Neural progenitor cell (in vitro differentiated cells): ENCODE measurements at regions not wholly inside any gene's neighbourhood (a gene's known extent, or its start where the extent isn't known, plus 50 kb on each side); places are given as distances from the start of the nearest gene placed in this dataset.

Source experiments
- DNase-seq: peaks from one replicate; pipeline ENCODE4 v3.0.0-alpha.2; 2016; ENCODE audit warnings: low spot score
- H2AFZ ChIP-seq: fragments of 200-600 bp; sonication (generic); replicated peaks from 2 replicates; pipeline ENCODE4 v1.6.1; 2016; ENCODE audit warnings: antibody characterized with exemption
- H3F3A ChIP-seq: fragments of 200-600 bp; sonication (generic); 2 replicates; pipeline ENCODE4 v1.6.1; 2016; ENCODE audit warnings: antibody characterized with exemption, low read depth
- H3K27ac ChIP-seq: fragments of 200-600 bp; sonication (generic); 2 replicates; pipeline ENCODE4 v1.5.1; 2016; ENCODE audit warnings: mild to moderate bottlenecking
- H3K27me3 ChIP-seq: fragments of 200-600 bp; sonication (generic); 2 replicates; pipeline ENCODE4 v1.6.1; 2016; ENCODE audit warnings: mild to moderate bottlenecking, moderate library complexity
- H3K36me3 ChIP-seq: fragments of 200-600 bp; sonication (generic); 2 replicates; pipeline ENCODE4 v1.5.1; 2016
- H3K4me1 ChIP-seq: fragments of 200-600 bp; sonication (generic); 2 replicates; pipeline ENCODE4 v1.6.1; 2016; ENCODE audit warnings: mixed run types
- H3K4me2 ChIP-seq: fragments of 200-600 bp; sonication (generic); 2 replicates; pipeline ENCODE4 v1.6.1; 2016
- H3K4me3 ChIP-seq: fragments of 200-600 bp; sonication (generic); 2 replicates; pipeline ENCODE4 v1.5.1; 2016
- H3K79me2 ChIP-seq: fragments of 200-600 bp; sonication (generic); 2 replicates; pipeline ENCODE4 v1.6.1; 2016; ENCODE audit warnings: low read depth
- H3K9ac ChIP-seq: fragments of 200-600 bp; sonication (generic); 2 replicates; pipeline ENCODE4 v1.6.1; 2016
- H3K9me3 ChIP-seq: fragments of 200-600 bp; sonication (generic); 2 replicates; pipeline ENCODE4 v1.5.1; 2016; ENCODE audit warnings: low read depth
- H4K20me1 ChIP-seq: fragments of 200-600 bp; sonication (generic); 2 replicates; pipeline ENCODE4 v1.6.1; 2016; ENCODE audit warnings: low read depth
- H3K27ac Mint-ChIP-seq: 3 replicates; pipeline ENCODE4 v1.8.0; 2021; ENCODE audit warnings: mixed read lengths
- H3K27me3 Mint-ChIP-seq: 2 replicates; pipeline ENCODE4 v1.8.0; 2022; ENCODE audit warnings: low read depth, mild to moderate bottlenecking, inconsistent platforms, moderate library complexity, mixed read lengths; ENCODE audit not compliant: insufficient read depth
- H3K36me3 Mint-ChIP-seq: 3 replicates; pipeline ENCODE4 v1.8.0; 2021; ENCODE audit warnings: mixed read lengths
- H3K4me1 Mint-ChIP-seq: 3 replicates; pipeline ENCODE4 v1.8.0; 2021; ENCODE audit warnings: mixed read lengths
- H3K4me3 Mint-ChIP-seq: 3 replicates; pipeline ENCODE4 v1.8.0; 2021; ENCODE audit warnings: mild to moderate bottlenecking, moderate library complexity, mixed read lengths
- H3K9me3 Mint-ChIP-seq: 3 replicates; pipeline ENCODE4 v1.8.0; 2020; ENCODE audit warnings: mixed read lengths
- EZH2 ChIP-seq: fragments of 200-600 bp; sonication (generic); IDR thresholded peaks from 2 replicates; pipeline ENCODE4 v1.6.1; 2017; ENCODE audit warnings: antibody characterized with exemption, mild to moderate bottlenecking, moderate library complexity
- EZH2phosphoT487 ChIP-seq: fragments of 200-600 bp; sonication (generic); IDR thresholded peaks from 2 replicates; pipeline ENCODE4 v1.6.1; 2017; ENCODE audit warnings: antibody characterized with exemption
- TF ChIP-seq, protein P1 (sequence below): fragments of 200-600 bp; sonication (generic); IDR thresholded peaks from 2 replicates; pipeline ENCODE4 v1.5.1; 2017; ENCODE audit warnings: antibody characterized with exemption, mild to moderate bottlenecking

- H3K9me3 Mint-ChIP-seq, result peaks cover 11% of the 10 kb centered on the region
- Histone ChIP-seq H4K20me1 (no peaks in the 10 kb centered on the region), H3K9ac (no peak overlapping the region), H3K27ac (no peak overlapping the region), H3K4me1 (no peaks in the 10 kb centered on the region), H3K4me3 (no peak overlapping the region), H3K36me3 (no peaks in the 10 kb centered on the region), H2AFZ (no peak overlapping the region), H3K4me2 (no peak overlapping the region), H3F3A (no peaks in the 10 kb centered on the region), H3K79me2 (no peaks in the 10 kb centered on the region), H3K27me3 (no peaks in the 10 kb centered on the region), H3K9me3 (peaks cover 6% of the 10 kb centered on the region)
- H3K4me3 Mint-ChIP-seq, result no peak overlapping the region
- H3K27ac Mint-ChIP-seq, result no peak overlapping the region
- no peaks in the 10 kb centered on the region for H3K4me1 Mint-ChIP-seq
- peaks cover 2% of the 10 kb centered on the region for H3K27me3 Mint-ChIP-seq
- DNase-seq, result no peak
- TF ChIP-seq, protein P1, sequence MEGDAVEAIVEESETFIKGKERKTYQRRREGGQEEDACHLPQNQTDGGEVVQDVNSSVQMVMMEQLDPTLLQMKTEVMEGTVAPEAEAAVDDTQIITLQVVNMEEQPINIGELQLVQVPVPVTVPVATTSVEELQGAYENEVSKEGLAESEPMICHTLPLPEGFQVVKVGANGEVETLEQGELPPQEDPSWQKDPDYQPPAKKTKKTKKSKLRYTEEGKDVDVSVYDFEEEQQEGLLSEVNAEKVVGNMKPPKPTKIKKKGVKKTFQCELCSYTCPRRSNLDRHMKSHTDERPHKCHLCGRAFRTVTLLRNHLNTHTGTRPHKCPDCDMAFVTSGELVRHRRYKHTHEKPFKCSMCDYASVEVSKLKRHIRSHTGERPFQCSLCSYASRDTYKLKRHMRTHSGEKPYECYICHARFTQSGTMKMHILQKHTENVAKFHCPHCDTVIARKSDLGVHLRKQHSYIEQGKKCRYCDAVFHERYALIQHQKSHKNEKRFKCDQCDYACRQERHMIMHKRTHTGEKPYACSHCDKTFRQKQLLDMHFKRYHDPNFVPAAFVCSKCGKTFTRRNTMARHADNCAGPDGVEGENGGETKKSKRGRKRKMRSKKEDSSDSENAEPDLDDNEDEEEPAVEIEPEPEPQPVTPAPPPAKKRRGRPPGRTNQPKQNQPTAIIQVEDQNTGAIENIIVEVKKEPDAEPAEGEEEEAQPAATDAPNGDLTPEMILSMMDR, result no peak
- TF ChIP-seq EZH2 (no peak), EZH2phosphoT487 (no peak)
- no peaks in the 10 kb centered on the region for H3K36me3 Mint-ChIP-seq
Observed at GRCh38 chrX:78383594-78383993, 56.2 kb upstream of the CYSLTR1 start.

DNA sequence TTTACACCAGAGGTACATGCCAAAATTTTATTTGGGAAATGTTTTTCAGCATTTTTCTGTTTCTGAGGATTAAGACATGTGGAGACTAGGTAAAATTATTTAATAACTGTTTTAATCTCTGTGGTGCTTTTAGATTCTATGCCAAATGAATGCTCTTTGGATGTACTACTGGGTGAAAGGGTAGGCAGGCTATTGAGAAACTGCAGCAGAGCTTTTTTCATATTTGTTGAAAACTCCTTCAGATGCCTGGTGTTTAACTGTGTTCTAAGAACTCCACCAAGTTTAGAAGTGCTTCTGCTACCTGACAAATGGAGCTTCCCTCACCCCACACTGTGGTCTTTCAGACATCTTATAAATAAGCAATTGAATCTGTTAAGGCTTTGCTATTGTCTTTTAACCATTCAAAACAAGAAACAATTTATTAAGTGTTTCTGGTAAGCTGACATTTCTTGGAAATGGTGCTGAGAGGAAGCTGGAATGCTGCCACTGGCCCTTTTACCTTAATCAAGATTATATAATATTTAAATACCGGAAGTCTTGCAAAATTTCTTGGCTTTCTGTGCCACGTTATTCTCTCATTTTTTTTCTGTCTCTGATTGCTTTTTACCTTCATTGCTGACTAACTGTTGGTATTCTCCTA, 51.2 kb upstream of the CYSLTR1 start:
- Mint-ChIP-seq H3K4me3 (no peak overlapping the region), H3K27me3 (no peaks in the 10 kb centered on the region), H3K36me3 (no peaks in the 10 kb centered on the region), H3K9me3 (peaks cover 2% of the 10 kb centered on the region), H3K4me1 (no peaks in the 10 kb centered on the region), H3K27ac (no peak overlapping the region)
- H2AFZ ChIP-seq, result no peak overlapping the region
- no peaks in the 10 kb centered on the region for H3F3A ChIP-seq
- no peaks in the 10 kb centered on the region for H3K79me2 ChIP-seq
- TF ChIP-seq EZH2 (no peak), EZH2phosphoT487 (no peak)
- TF ChIP-seq, protein P1, result no peak
- no peak for DNase-seq
- no peaks in the 10 kb centered on the region for H4K20me1 ChIP-seq
- no peak overlapping the region for H3K4me3 ChIP-seq
- no peak overlapping the region for H3K9ac ChIP-seq
- H3K36me3 ChIP-seq, result no peaks in the 10 kb centered on the region
- no peaks in the 10 kb centered on the region for H3K4me1 ChIP-seq
- no peaks in the 10 kb centered on the region for H3K27me3 ChIP-seq
- H3K9me3 ChIP-seq, result peaks cover 6% of the 10 kb centered on the region
- H3K4me2 ChIP-seq, result no peak overlapping the region
- no peak overlapping the region for H3K27ac ChIP-seq
